ENCODE measurements at regions not wholly inside any gene's neighbourhood (a gene's known extent, or its start where the extent isn't known, plus 50 kb on each side); places are given as distances from the start of the nearest gene placed in this dataset.

DNA sequence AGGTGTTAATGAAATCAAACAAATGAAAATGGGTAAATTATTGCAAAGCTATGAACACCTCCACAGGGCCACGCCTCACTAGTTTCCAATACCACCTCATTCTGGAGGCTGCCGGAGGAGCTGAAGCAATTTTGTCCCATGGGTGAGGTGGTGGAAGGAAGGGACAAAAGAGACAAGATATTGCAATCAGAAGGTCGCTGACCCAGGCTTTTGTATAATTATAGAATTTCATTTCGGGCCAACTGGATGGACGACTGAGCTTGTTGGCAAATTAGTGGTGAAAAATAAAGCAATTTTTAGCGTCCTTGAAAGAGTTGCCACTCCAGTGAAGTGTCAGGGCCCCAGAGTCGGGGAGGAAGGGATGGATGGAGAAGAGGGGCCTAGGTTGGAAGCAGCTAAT is 147.9 kb downstream of the CYLD start:
- no peak overlapping the region for H3K4me3 ChIP-seq (ENCODE audit: low read depth in 1 of 2, low read length in 1 of 2)
- no peaks in the 10 kb centered on the region for H3K27me3 ChIP-seq
- no peak overlapping the region for H3K27ac ChIP-seq
- no peaks in the 10 kb centered on the region for H3K4me1 ChIP-seq (ENCODE audit: control insufficient read depth in 1 of 2, insufficient read depth in 1 of 2, low read depth in 1 of 2, low read length in 1 of 2)
- no peaks in the 10 kb centered on the region for H3K36me3 ChIP-seq
- no peaks in the 10 kb centered on the region for H3K9me3 ChIP-seq
- TF ChIP-seq, protein P1, sequence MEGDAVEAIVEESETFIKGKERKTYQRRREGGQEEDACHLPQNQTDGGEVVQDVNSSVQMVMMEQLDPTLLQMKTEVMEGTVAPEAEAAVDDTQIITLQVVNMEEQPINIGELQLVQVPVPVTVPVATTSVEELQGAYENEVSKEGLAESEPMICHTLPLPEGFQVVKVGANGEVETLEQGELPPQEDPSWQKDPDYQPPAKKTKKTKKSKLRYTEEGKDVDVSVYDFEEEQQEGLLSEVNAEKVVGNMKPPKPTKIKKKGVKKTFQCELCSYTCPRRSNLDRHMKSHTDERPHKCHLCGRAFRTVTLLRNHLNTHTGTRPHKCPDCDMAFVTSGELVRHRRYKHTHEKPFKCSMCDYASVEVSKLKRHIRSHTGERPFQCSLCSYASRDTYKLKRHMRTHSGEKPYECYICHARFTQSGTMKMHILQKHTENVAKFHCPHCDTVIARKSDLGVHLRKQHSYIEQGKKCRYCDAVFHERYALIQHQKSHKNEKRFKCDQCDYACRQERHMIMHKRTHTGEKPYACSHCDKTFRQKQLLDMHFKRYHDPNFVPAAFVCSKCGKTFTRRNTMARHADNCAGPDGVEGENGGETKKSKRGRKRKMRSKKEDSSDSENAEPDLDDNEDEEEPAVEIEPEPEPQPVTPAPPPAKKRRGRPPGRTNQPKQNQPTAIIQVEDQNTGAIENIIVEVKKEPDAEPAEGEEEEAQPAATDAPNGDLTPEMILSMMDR (IDR thresholded peaks at IDR 0.05), result no peak

DNA sequence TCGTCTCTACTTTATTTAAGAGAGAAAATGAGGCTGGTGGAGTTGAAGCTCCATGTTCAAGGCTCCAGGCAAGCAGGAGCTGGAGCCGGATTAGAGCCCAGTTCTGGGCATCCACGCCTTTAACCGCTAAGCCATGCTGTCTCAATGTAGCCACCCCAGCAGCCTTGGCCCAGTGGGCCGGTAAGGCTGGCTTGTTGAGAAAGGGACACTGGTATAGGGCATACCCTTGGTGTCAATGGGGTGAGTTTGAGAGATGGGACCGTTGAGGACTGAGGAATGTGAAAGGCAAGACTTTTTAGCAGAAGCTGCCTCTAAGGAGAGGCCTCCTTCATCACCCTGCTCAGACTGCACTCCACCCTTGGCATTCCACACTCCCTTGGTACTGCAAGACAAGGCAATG is 147.4 kb downstream of the CYLD start:
- H3K9me3 ChIP-seq, result no peaks in the 10 kb centered on the region
- no peaks in the 10 kb centered on the region for H3K27me3 ChIP-seq
- no peaks in the 10 kb centered on the region for H3K4me1 ChIP-seq (ENCODE audit: control insufficient read depth in 1 of 2, insufficient read depth in 1 of 2, low read depth in 1 of 2, low read length in 1 of 2)
- no peak overlapping the region for H3K4me3 ChIP-seq (ENCODE audit: low read depth in 1 of 2, low read length in 1 of 2)
- H3K27ac ChIP-seq, result no peak overlapping the region
- no peaks in the 10 kb centered on the region for H3K36me3 ChIP-seq
- TF ChIP-seq, protein P1 (IDR thresholded peaks at IDR 0.05), result no peak

- Histone ChIP-seq H3K27me3 (no peaks in the 10 kb centered on the region), H3K27ac (no peak overlapping the region), H3K9me3 (no peaks in the 10 kb centered on the region), H3K4me3 (ENCODE audit: low read depth in 1 of 2, low read length in 1 of 2) (no peak overlapping the region), H3K36me3 (no peaks in the 10 kb centered on the region), H3K4me1 (ENCODE audit: control insufficient read depth in 1 of 2, insufficient read depth in 1 of 2, low read depth in 1 of 2, low read length in 1 of 2) (no peaks in the 10 kb centered on the region)
- TF ChIP-seq, protein P1 (IDR thresholded peaks at IDR 0.05), result no peak
Measured at GRCh38 chr16:50888486-50889261, 146.8 kb downstream of the CYLD start.

DNA sequence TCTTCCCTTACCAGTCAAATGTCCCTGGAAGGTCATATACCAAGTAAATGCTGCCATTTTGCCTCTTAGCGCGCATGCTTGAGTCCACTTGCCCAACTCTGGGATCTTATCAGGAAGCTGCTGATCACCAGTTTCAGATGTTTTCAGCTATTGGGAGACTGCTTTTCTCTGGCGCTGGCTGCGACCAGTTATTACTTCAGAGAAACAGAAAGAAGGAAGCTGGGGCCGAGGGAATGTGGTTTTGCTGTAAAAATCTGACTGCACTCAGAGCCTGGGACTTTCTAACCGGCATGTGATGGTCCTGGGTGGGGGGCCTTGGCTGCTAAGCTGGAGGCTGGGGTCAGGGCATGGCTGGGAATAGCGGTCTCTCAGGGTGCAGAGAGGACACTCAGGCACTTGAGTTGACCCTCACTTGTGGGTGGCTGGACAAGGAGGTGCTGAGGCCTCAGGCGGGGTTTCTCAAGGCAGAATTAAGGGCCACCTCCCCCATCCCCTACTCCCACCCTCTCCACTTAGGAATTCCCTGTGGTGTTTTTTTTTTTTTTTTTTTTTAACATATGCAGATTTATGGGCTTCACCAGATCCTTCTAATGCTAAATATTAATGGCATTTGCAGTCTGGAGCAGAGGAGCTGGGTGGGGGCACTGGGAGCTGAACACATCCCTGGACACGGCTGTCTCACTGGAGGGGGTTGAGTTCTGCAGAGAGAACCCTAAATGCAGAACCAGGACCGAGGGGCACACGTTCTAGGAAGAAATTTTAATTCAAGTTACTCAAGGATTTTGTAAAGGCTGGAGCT is 145.8 kb downstream of the CYLD start:
- Histone ChIP-seq H3K27me3 (no peaks in the 10 kb centered on the region), H3K36me3 (no peaks in the 10 kb centered on the region)

DNA sequence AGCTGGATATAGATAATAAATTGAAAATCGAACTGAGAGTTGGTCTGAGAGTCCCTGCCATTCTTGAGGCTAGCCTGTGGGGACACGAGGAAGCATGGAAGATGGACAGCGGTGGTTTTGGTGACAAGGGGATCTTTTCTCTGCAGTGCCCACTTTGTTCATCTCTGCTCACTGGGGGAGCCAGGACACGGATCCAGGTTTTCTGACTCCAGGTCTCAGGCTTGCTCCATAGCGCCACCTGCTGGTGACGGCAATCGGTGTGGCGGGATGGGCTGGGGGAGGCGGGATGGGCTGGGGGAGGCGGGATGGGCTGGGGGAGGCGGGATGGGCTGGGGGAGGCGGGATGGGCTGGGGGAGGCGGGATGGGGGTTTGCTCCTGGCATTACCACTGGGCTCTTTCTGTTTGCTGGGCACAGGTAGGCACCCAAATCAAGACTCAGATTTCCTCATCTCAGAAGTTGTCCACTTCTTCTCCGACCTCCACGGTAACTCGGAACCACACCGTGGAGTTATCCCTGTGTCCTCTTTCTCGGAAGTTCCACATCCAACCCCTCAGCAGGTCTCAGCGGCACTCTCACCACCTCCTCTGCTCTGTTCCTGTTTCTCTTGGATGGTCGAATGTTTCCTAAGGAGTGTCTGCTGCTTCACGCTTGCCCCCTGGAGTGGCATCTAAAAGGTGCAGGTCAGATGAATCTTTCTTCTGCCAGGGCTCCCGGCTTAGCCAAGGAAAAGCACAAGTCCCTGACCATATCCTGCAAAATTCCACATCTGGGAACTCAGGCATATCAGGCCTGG is 142.4 kb downstream of the CYLD start:
- H3K27ac ChIP-seq, result no peak overlapping the region
- H3K4me1 ChIP-seq (ENCODE audit: control insufficient read depth in 1 of 2, insufficient read depth in 1 of 2, low read depth in 1 of 2, low read length in 1 of 2), result no peaks in the 10 kb centered on the region
- H3K27me3 ChIP-seq, result peaks cover 19% of the 10 kb centered on the region
- no peaks in the 10 kb centered on the region for H3K36me3 ChIP-seq
- H3K4me3 ChIP-seq (ENCODE audit: low read depth in 1 of 2, low read length in 1 of 2), result no peak overlapping the region
- TF ChIP-seq, protein P1 (IDR thresholded peaks at IDR 0.05), result peak; percentile 42
- H3K9me3 ChIP-seq, result no peaks in the 10 kb centered on the region

More for the DNA sequence above, 145.8 kb downstream of the CYLD start:
- Histone ChIP-seq H3K27ac (no peak overlapping the region), H3K9me3 (no peaks in the 10 kb centered on the region), H3K4me3 (ENCODE audit: low read depth in 1 of 2, low read length in 1 of 2) (no peak overlapping the region), H3K4me1 (ENCODE audit: control insufficient read depth in 1 of 2, insufficient read depth in 1 of 2, low read depth in 1 of 2, low read length in 1 of 2) (no peaks in the 10 kb centered on the region)
- TF ChIP-seq, protein P1 (IDR thresholded peaks at IDR 0.05), result no peak

Measured in neutrophil (primary cell).